Mesendoderm (in vitro differentiated cells): ENCODE measurements at regions not wholly inside any gene's neighbourhood (a gene's known extent, or its start where the extent isn't known, plus 50 kb on each side); places are given as distances from the start of the nearest gene placed in this dataset.

Experiments
- DNase-seq: peaks from one replicate; pipeline ENCODE4 v3.0.0; 2013
- H2AK5ac ChIP-seq: 2 replicates; pipeline ENCODE4 v1.6.1; 2013; ENCODE audit warnings: low read length, inconsistent platforms
- H2BK120ac ChIP-seq: 2 replicates; pipeline ENCODE4 v1.6.1; 2013; ENCODE audit warnings: low read depth, mild to moderate bottlenecking, low read length, moderate library complexity, mixed read lengths
- H2BK15ac ChIP-seq: replicated peaks from 2 replicates; pipeline ENCODE4 v1.6.1; 2013; ENCODE audit warnings: low read depth, mild to moderate bottlenecking, moderate library complexity
- H2BK5ac ChIP-seq: 2 replicates; pipeline ENCODE4 v1.6.1; 2013; ENCODE audit warnings: low read length, inconsistent platforms
- H3K18ac ChIP-seq: 2 replicates; pipeline ENCODE4 v1.6.1; 2013; ENCODE audit warnings: mild to moderate bottlenecking, low read length, mixed read lengths
- H3K23ac ChIP-seq: one replicate; pipeline ENCODE4 v1.6.1; 2013; ENCODE audit warnings: low read length
- H3K27ac ChIP-seq: 2 replicates; pipeline ENCODE4 v1.5.1; 2013; ENCODE audit warnings: low read depth, mild to moderate bottlenecking, inconsistent platforms, low read length, moderate library complexity
- H3K27me3 ChIP-seq: 2 replicates; pipeline ENCODE4 v1.6.1; 2013; ENCODE audit warnings: low read length, control low read depth, mild to moderate bottlenecking, inconsistent platforms; ENCODE audit not compliant: insufficient read depth, poor library complexity
- H3K36me3 ChIP-seq: 2 replicates; pipeline ENCODE4 v1.6.1; 2013; ENCODE audit warnings: low read length, inconsistent platforms; ENCODE audit not compliant: control insufficient read depth, insufficient read depth
- H3K4ac ChIP-seq: one replicate; pipeline ENCODE4 v1.6.1; 2013; ENCODE audit warnings: low read depth, mild to moderate bottlenecking, low read length, moderate library complexity
- H3K4me1 ChIP-seq: 2 replicates; pipeline ENCODE4 v1.6.1; 2013; ENCODE audit warnings: low read depth, low read length, inconsistent platforms; ENCODE audit not compliant: control insufficient read depth
- H3K4me2 ChIP-seq: 2 replicates; pipeline ENCODE4 v1.6.1; 2013; ENCODE audit warnings: low read length
- H3K4me3 ChIP-seq: 2 replicates; pipeline ENCODE4 v1.5.1; 2013; ENCODE audit warnings: mild to moderate bottlenecking, low read length
- H3K56ac ChIP-seq: one replicate; pipeline ENCODE4 v1.6.1; 2013; ENCODE audit warnings: low read length
- H3K79me1 ChIP-seq: 2 replicates; pipeline ENCODE4 v1.6.1; 2013; ENCODE audit warnings: low read length, inconsistent platforms
- H3K79me2 ChIP-seq: 2 replicates; pipeline ENCODE4 v1.6.1; 2013; ENCODE audit warnings: mild to moderate bottlenecking, low read length; ENCODE audit not compliant: control insufficient read depth, insufficient read depth
- H3K9ac ChIP-seq: 2 replicates; pipeline ENCODE4 v1.6.1; 2013; ENCODE audit warnings: low read length, inconsistent platforms
- H4K5ac ChIP-seq: one replicate; pipeline ENCODE4 v1.6.1; 2013; ENCODE audit warnings: low read length
- H4K8ac ChIP-seq: one replicate; pipeline ENCODE4 v1.6.1; 2013; ENCODE audit warnings: low read depth, mild to moderate bottlenecking, control low read depth, low read length, moderate library complexity
- WGBS: extraction: QIAGEN DNeasy Blood & Tissue Kit; methylation state at CpG from one replicate; pipeline ENCODE4 v1.1.7; 2013; ENCODE audit warnings: low lambda C conversion rate, missing lambda C conversion rate; ENCODE audit not compliant: insufficient coverage; ENCODE audit errors: extremely low coverage; 5-methylcytosine and 5-hydroxymethylcytosine counted together

- Histone ChIP-seq H3K4me3 (no peak overlapping the region), H3K4me2 (no peak overlapping the region), H2BK5ac (no peak overlapping the region), H4K8ac (no peak overlapping the region), H3K56ac (no peak overlapping the region), H3K9ac (no peak overlapping the region), H3K27ac (no peak overlapping the region), H3K79me2 (no peaks in the 10 kb centered on the region), H3K27me3 (no peaks in the 10 kb centered on the region), H4K5ac (no peak overlapping the region), H2BK15ac (no peak overlapping the region), H3K18ac (no peak overlapping the region), H3K23ac (no peak overlapping the region), H2BK120ac (no peak overlapping the region), H3K4ac (no peak overlapping the region), H3K79me1 (no peaks in the 10 kb centered on the region), H2AK5ac (no peak overlapping the region), H3K4me1 (no peaks in the 10 kb centered on the region), H3K36me3 (no peaks in the 10 kb centered on the region)
- WGBS = no CpG with 5 or more reads among the region's 4 CpGs
- no peak for DNase-seq
These were observed 177.8 kb downstream of the PTPRU start for GRCh38 chr1:29414086-29414485.

DNA sequence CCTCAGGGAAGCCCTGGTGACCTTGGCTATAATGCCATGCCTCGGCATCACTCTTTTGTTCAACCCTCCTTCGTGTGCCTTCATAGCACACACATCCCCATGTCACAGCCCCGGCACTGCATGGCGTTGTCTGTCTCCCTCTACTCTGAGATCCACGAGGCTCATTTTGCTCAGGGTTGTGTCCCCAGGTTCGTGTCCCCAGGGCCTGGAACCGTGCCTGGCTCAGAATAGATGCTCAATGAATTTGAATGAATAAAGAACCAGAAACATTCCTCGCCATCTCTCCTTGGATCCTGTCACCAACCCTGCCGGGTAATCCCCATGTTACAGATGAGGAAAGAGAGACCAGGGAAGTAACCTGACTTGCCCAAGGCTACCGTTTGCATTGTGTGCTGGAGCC lies 177.3 kb downstream of the PTPRU start:
- Histone ChIP-seq H3K79me2 (no peaks in the 10 kb centered on the region), H3K18ac (no peak overlapping the region), H3K79me1 (no peaks in the 10 kb centered on the region), H3K27ac (no peak overlapping the region), H2BK15ac (no peak overlapping the region), H4K5ac (no peak overlapping the region), H4K8ac (no peak overlapping the region), H2BK120ac (no peak overlapping the region), H3K9ac (no peak overlapping the region), H3K4me1 (no peaks in the 10 kb centered on the region), H3K4ac (no peak overlapping the region), H3K56ac (no peak overlapping the region), H3K36me3 (no peaks in the 10 kb centered on the region), H2BK5ac (no peak overlapping the region), H3K4me3 (no peak overlapping the region), H3K4me2 (no peak overlapping the region), H3K27me3 (no peaks in the 10 kb centered on the region), H3K23ac (no peak overlapping the region), H2AK5ac (no peak overlapping the region)
- no CpG with 5 or more reads among the region's 10 CpGs for WGBS
- no peak for DNase-seq

DNA sequence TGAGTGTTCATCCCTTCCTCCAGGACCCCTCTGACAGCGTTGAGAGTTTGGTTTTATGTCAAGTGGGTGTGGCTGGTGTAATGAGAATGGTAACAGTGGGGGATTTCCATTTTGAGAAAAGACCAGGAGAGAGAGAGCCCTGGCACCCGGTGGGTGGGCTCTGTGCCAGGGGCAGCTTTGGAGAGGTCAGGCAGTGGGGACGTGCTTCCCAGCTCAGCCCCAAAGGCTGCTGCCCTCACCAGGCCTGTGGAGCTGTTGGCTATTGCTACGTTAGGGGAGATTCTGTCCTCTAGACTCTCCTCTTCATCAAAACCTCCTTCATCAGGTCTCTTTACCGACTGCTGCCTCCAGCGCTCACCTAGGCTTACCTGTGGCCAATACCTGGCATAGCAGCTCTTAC lies 176.3 kb downstream of the PTPRU start:
- H3K18ac ChIP-seq = no peak overlapping the region
- no peak overlapping the region for H2BK5ac ChIP-seq
- WGBS = no CpG with 5 or more reads among the region's 6 CpGs
- no peaks in the 10 kb centered on the region for H3K79me2 ChIP-seq
- H4K5ac ChIP-seq = no peak overlapping the region
- H3K23ac ChIP-seq = no peak overlapping the region
- H3K9ac ChIP-seq = no peak overlapping the region
- H3K4me2 ChIP-seq = no peak overlapping the region
- H3K36me3 ChIP-seq = no peaks in the 10 kb centered on the region
- no peak overlapping the region for H3K4me3 ChIP-seq
- H3K27me3 ChIP-seq = no peaks in the 10 kb centered on the region
- DNase-seq = no peak
- no peak overlapping the region for H2BK15ac ChIP-seq
- H3K4me1 ChIP-seq = no peaks in the 10 kb centered on the region
- H3K27ac ChIP-seq = no peak overlapping the region
- H4K8ac ChIP-seq = no peak overlapping the region
- no peak overlapping the region for H3K56ac ChIP-seq
- no peak overlapping the region for H3K4ac ChIP-seq
- no peaks in the 10 kb centered on the region for H3K79me1 ChIP-seq
- no peak overlapping the region for H2AK5ac ChIP-seq
- no peak overlapping the region for H2BK120ac ChIP-seq

- no peak for DNase-seq
These were observed 174.2 kb downstream of the PTPRU start for GRCh38 chr1:29410476-29410875.

GRCh38 chr1:29409616-29410015 lies 173.3 kb downstream of the PTPRU start:
- no CpG with 5 or more reads among the region's 2 CpGs for WGBS
- no peaks in the 10 kb centered on the region for H3K4me1 ChIP-seq
- H3K4me3 ChIP-seq = no peak overlapping the region
- no peak overlapping the region for H3K18ac ChIP-seq
- no peak overlapping the region for H2BK5ac ChIP-seq
- H3K4me2 ChIP-seq = no peak overlapping the region
- no peaks in the 10 kb centered on the region for H3K36me3 ChIP-seq
- H4K5ac ChIP-seq = no peak overlapping the region
- H3K27me3 ChIP-seq = no peaks in the 10 kb centered on the region
- no peak overlapping the region for H3K23ac ChIP-seq
- H3K9ac ChIP-seq = no peak overlapping the region
- H3K27ac ChIP-seq = no peak overlapping the region
- no peak overlapping the region for H2BK15ac ChIP-seq
- no peak overlapping the region for H3K4ac ChIP-seq
- no peaks in the 10 kb centered on the region for H3K79me1 ChIP-seq
- no peak overlapping the region for H3K56ac ChIP-seq
- H2AK5ac ChIP-seq = no peak overlapping the region
- DNase-seq = no peak
- no peak overlapping the region for H4K8ac ChIP-seq
- no peaks in the 10 kb centered on the region for H3K79me2 ChIP-seq
- H2BK120ac ChIP-seq = no peak overlapping the region

More at GRCh38 chr1:29410476-29410875, 174.2 kb downstream of the PTPRU start:
- H3K18ac ChIP-seq = no peak overlapping the region
- H2AK5ac ChIP-seq = no peak overlapping the region
- H3K4me3 ChIP-seq = no peak overlapping the region
- H3K27ac ChIP-seq = no peak overlapping the region
- H2BK120ac ChIP-seq = no peak overlapping the region
- no peaks in the 10 kb centered on the region for H3K36me3 ChIP-seq
- H4K8ac ChIP-seq = no peak overlapping the region
- H3K4me1 ChIP-seq = no peaks in the 10 kb centered on the region
- H3K23ac ChIP-seq = no peak overlapping the region
- H3K9ac ChIP-seq = no peak overlapping the region
- H3K56ac ChIP-seq = no peak overlapping the region
- no peaks in the 10 kb centered on the region for H3K27me3 ChIP-seq
- no CpG with 5 or more reads among the region's 6 CpGs for WGBS
- no peak overlapping the region for H2BK15ac ChIP-seq
- no peak overlapping the region for H2BK5ac ChIP-seq
- no peak overlapping the region for H3K4ac ChIP-seq
- H3K4me2 ChIP-seq = no peak overlapping the region
- H3K79me1 ChIP-seq = no peaks in the 10 kb centered on the region
- H3K79me2 ChIP-seq = no peaks in the 10 kb centered on the region
- no peak overlapping the region for H4K5ac ChIP-seq

DNA sequence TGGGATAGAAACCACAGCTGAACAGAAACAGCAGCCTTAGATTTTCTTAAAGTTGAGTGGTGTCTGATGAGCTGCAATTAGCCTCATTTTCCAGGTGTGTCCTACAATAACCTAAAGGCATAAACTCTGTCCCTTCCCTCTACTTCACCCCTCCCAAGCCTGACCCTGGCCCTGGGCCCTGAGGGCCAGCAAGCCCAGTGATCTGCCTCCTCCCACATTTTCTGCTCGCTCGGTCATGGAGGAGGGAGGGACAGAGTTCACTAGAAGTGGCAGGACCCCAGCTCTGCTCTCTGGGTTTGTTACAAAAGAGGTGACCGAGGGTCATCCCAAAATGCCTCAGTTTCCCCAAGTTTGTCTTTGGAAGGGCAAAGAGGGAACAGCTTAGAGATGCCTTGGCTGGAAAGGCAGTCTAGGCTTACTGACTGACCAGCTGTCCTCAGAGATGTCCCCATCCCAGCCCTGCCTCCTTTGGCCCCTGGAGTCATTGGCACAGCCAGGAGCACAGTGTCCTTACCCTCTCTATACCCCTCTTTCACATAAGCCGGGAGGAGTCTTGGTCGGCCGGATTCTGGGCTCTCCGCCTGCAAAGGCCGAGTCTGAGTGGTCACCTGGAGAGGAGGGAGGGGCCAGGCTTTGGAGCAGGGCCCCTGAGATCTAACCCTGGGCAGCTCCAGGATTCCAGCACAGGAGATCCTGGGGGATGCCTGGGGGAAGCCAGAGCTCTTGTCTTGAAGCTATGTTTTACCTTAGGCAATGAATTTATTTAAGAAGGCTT lies 172.7 kb downstream of the PTPRU start:
- no peak overlapping the region for H3K4me3 ChIP-seq
- no peaks in the 10 kb centered on the region for H3K27me3 ChIP-seq

More for the DNA sequence above, 172.7 kb downstream of the PTPRU start:
- WGBS = no CpG with 5 or more reads among the region's 8 CpGs
- DNase-seq = no peak
- H3K9ac ChIP-seq = no peak overlapping the region
- no peak overlapping the region for H4K8ac ChIP-seq
- H3K23ac ChIP-seq = no peak overlapping the region
- no peak overlapping the region for H3K27ac ChIP-seq
- no peak overlapping the region for H4K5ac ChIP-seq
- H3K4me1 ChIP-seq = no peaks in the 10 kb centered on the region
- H3K4me2 ChIP-seq = no peak overlapping the region
- H3K18ac ChIP-seq = no peak overlapping the region
- no peak overlapping the region for H2BK15ac ChIP-seq
- no peaks in the 10 kb centered on the region for H3K79me1 ChIP-seq
- H2AK5ac ChIP-seq = no peak overlapping the region
- H3K36me3 ChIP-seq = no peaks in the 10 kb centered on the region
- H2BK5ac ChIP-seq = no peak overlapping the region
- H3K79me2 ChIP-seq = no peaks in the 10 kb centered on the region
- no peak overlapping the region for H2BK120ac ChIP-seq
- H3K4ac ChIP-seq = no peak overlapping the region
- no peak overlapping the region for H3K56ac ChIP-seq
